Right kidney (tissue), 1 donor: ENCODE measurements at regions not wholly inside any gene's neighbourhood (a gene's known extent, or its start where the extent isn't known, plus 50 kb on each side); places are given as distances from the start of the nearest gene placed in this dataset.
A peak's percentile ranks its signal among the peaks of the same experiment; 100 is the strongest.

Experiments used
- DNase-seq: peaks from one replicate; pipeline ENCODE4 v3.0.0-alpha.2; 2016

GRCh38 chr2:75799859-75800258 is 89.1 kb upstream of the GCFC2 start:
- DNase-seq: no peak

GRCh38 chr2:75798569-75798968 is 87.9 kb upstream of the GCFC2 start:
- no peak for DNase-seq

GRCh38 chr2:75792996-75793395 is 82.3 kb upstream of the GCFC2 start:
- DNase-seq: no peak

GRCh38 chr2:75792146-75792545 is 81.4 kb upstream of the GCFC2 start:
- DNase-seq: no peak

GRCh38 chr2:75790814-75791467 is 80.2 kb upstream of the GCFC2 start:
- DNase-seq: no peak

- DNase-seq: no peak
These were observed 79.6 kb upstream of the GCFC2 start for GRCh38 chr2:75790121-75790813.

- DNase-seq: no peak
These were observed 78.2 kb upstream of the GCFC2 start for GRCh38 chr2:75788902-75789301.

GRCh38 chr2:75788154-75788553 is 77.4 kb upstream of the GCFC2 start:
- DNase-seq: no peak

GRCh38 chr2:75787532-75788132 is 76.9 kb upstream of the GCFC2 start:
- DNase-seq: peak; percentile 20

GRCh38 chr2:75775311-75775823 is 64.7 kb upstream of the GCFC2 start:
- no peak for DNase-seq

GRCh38 chr2:75772908-75773630 is 62.4 kb upstream of the GCFC2 start:
- DNase-seq: no peak

GRCh38 chr2:75765798-75766197 is 55.1 kb upstream of the GCFC2 start:
- no peak for DNase-seq

GRCh38 chr2:75764611-75765010 is 53.9 kb upstream of the GCFC2 start:
- DNase-seq: no peak
